HG03103 (cell line): ENCODE measurements at regions not wholly inside any gene's neighbourhood (a gene's known extent, or its start where the extent isn't known, plus 50 kb on each side); places are given as distances from the start of the nearest gene placed in this dataset.
"Not testable (repeated sequence)": the region's sequence is repeated elsewhere in the genome, so short reads cannot be mapped to it uniquely, and the experiment has no call there.

ENCODE experiments used
- ATAC-seq: cut with Tn5 transposase; IDR thresholded peaks from one replicate; pipeline ENCODE4 v1.9.1; 2021; ENCODE audit warnings: low read depth; ENCODE audit not compliant: unreplicated experiment

GRCh38 chr3:44109771-44110361, 131.8 kb upstream of the TOPAZ1 start:
- ATAC-seq: no peak

DNA sequence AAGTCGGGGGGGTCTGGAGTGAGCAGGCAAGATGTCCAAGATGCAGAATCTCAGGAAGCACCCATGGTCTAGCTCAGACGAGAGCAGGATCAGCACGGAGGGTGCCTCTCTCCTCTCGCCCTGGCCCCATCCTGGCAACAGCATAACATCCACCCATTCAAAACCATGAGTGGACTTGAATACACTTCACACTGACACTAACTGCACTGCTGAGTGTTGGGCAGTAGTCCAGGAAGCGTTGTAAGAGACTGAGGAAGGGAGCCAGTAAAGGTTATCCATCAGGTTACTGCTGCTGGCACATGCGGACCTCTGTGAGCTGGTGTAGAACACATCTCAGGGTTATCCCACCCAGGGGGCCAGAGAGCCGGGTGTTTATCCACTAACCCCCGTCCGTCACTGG, 131.0 kb upstream of the TOPAZ1 start:
- no peak for ATAC-seq

GRCh38 chr3:44111482-44111881, 130.2 kb upstream of the TOPAZ1 start:
- no peak for ATAC-seq

DNA sequence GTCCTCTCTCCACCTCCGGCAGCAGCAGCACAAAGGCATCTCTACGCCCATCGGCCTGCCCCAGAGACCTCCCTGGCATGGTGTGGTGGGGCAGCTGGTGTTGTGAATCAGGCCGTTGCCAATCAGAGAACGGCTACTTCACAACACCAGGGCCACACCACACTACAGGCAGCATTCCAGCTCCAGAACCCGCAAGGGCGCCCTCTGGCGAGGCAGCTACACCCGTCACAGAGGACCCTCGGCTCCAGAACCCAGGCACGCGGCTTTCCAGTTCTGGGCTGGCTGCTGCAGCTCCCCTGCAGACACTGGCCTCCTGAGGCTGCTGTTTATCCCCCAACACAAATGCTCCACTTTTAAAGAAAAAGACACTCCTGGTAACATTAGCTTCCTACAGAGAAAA, 127.5 kb upstream of the TOPAZ1 start:
- ATAC-seq: no peak

DNA sequence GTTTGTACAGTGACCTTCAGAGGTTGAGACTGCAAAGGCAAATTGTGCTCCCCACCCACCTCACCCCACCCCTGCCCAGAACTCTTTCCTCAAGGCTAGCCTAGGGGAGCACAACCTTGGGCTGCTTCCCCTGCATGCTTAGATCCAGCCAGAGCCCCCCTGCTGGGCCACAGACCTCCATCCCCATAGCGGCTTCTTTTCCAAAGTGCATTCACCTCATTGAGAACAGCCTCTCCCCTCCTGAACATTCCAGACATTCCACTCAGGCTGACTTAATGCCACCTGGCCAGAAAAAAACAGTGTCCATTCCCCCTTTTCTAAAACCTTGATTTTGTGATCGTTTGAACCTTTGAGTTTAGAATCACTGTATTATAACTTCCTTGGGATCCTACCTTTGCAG, 124.4 kb upstream of the TOPAZ1 start:
- ATAC-seq: no peak

GRCh38 chr3:44117736-44118135, 124.0 kb upstream of the TOPAZ1 start:
- no peak for ATAC-seq

DNA sequence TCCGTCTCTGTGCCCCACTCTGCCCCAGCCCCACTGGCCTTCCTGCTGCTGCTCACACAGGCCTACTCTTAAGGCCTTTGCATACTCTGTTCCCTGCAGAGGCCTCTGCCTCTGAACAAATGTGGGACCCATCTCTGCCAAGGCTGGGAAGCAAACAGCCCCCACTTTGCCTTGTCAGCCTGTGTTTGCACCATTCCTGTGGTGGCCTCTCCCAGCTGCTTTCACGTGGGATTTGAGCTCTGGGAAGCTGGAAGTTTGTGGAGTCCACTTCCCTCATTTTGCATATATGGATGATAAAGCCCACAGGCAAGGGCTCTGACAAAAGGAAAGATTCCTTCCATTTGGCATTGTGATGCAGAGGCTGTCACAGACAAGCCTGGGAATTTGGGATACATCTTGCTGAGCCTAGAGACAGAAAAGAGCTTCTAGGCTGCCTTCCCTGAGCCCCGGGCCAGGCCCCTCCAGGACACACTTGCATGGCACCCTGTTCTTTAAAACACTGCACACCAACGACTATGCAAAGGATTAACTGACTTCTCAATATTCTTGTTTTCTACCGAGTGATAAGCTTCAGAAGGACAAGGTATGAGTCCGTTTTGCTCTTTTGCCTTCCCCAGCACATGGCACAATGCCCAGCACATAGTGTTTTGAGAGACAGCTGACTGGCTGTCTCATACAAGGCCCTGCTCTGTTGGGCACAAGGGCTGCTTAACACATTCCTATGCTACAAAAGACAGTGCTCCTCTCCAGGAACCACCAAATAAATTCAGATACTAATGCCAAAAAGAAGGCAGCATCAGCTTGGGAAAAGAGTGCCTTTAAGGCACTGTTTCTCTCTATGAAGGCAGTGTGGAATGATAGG, 120.7 kb upstream of the TOPAZ1 start:
- no peak for ATAC-seq

GRCh38 chr3:44125246-44125645, 116.4 kb upstream of the TOPAZ1 start:
- no peak for ATAC-seq

GRCh38 chr3:44125882-44126281, 115.8 kb upstream of the TOPAZ1 start:
- no peak for ATAC-seq

DNA sequence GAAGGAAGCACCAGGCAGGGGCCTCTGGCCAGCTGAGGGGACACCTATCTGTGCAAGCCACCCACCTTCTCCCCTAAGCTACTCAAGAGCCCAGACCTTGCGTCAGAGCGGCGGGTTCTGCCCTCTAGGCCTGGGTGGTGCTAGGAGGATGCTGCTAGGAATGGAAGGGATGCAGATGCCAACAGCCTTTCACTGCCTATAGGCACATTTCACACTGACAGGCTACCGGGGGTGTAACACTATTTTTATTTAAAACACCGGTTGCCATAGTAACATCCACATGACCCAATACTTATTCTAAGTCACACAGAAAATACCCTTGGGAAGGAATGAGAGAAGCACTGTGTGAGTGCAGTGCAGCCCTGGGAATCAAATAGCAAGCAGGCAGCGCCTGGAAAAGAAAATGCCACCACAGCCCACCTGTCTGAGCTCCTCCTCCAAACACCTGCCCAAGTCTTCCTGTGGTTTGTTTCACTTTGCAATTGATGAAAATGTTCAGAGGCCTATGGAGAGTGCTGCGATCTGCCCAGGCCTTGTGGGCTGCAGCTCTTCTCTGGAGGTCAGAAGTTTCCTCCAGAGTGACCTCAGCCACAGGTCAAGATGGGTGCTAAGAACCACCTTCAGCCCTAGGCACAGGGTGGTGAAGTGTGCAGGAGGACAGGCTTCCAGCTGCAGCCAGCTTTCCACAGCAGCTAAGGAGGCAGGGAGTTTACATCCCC, 113.5 kb upstream of the TOPAZ1 start:
- no peak for ATAC-seq

GRCh38 chr3:44130249-44130648, 111.4 kb upstream of the TOPAZ1 start:
- no peak for ATAC-seq

DNA sequence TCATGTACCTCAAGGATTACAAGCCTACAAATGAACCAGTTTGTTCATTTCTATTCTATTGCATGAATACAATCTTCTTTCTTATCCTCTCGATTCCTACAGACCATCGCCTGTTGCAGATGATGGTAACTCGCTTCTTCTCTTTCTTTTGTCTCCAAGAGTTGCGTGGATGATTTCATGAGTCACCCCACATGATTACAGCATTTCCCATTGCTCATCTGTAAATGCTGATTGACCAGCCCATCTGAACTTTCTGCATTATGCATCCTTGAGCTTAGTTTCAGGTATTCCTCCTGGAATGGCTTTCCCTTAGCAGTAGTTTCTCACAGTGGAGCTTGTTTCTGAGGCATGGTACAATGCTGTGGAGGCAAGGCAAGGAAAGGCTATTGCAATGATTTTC, 109.6 kb upstream of the TOPAZ1 start:
- no peak for ATAC-seq

DNA sequence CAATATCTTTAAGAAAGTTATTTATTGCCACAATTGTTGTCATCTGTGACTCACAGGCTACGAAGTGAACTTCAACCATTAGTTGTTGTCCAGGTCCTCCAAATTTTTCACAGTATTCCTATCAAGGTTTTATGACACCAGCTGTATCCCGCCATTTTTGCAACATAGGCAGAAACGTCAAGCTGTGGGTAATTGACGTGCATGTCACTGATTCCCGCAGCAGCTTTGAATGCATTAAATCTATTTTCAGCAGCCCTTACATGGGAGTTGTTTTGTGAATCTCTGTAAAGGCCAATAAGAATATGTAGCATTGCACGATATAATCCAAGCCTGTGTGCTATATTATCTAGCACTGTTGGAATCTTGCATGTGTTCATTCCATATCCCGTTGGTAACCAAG, 109.1 kb upstream of the TOPAZ1 start:
- no peak for ATAC-seq

GRCh38 chr3:44136421-44136820, 105.3 kb upstream of the TOPAZ1 start:
- no peak for ATAC-seq

- ATAC-seq: no peak
Observed at GRCh38 chr3:44146073-44146472, 95.6 kb upstream of the TOPAZ1 start.

- no peak for ATAC-seq
Observed at GRCh38 chr3:44159696-44160300, 81.9 kb upstream of the TOPAZ1 start.

DNA sequence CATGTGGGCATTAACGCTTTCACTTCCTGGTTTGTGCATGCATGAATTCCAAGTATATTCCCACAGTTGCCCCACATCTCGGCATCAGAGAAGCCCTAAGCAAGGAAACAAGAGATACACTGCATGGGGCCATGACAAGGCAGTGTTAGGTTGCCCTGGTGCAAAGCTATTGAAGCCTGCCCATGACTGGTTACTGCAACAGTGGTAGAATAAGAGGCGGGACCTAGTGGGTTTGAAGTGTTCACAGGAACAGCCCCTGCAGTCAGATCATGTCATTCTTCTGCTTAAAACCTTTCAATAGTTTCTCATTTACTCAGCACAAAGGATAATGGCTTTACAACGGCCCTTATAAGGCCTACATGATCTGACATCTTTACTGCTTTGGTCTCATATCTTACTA, 80.9 kb upstream of the TOPAZ1 start:
- ATAC-seq: no peak

DNA sequence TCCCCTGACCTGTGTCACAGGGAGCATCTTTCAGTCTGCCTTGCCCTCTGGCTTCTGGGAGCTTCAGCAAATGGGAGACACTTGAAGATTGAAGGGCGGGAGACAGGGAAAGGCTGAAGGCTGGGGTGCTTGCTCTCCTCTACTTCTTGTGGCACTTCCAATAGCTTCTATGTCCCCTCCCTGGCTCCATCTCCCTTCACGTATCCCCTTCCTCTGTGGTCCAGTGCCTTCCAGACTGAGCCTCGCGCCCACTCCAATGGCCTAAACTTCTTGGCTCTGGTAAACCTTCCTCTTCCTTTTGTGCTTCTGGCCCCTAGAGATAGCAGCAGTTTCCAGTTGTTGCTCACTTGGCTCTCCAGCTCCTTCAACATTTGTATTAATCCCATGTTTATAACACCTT, 69.8 kb upstream of the TOPAZ1 start:
- ATAC-seq: no peak

- ATAC-seq: not testable (repeated sequence)
Observed at GRCh38 chr3:44172701-44173100, 69.0 kb upstream of the TOPAZ1 start.

DNA sequence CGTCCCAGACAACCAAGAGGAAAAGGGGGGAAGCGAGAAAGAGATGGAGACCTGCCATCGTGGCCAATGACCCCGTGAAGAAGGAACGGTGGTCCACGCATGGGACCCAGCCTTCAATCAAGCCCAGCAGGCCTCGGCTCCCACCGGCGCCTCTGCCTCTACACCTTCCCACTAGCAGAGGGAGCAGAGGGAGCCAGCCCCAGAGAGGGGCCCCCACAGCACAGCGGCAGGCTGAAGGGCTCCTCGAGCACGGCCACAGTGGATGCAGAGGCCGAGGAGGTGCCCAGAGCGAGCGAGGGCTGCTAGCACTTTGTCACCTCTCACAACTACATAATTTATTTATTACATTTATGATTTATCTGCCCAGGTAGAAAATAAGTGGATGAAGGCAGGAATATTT, 68.4 kb upstream of the TOPAZ1 start:
- ATAC-seq: no peak

- ATAC-seq: no peak
Observed at GRCh38 chr3:44175070-44175469, 66.6 kb upstream of the TOPAZ1 start.
